Activated naive CD4-positive, alpha-beta T cell treated with anti-CD3 and anti-CD28 coated beads, Interleukin-2, amount 50 U/mL, for 72 hours (primary cell): ENCODE measurements at regions not wholly inside any gene's neighbourhood (a gene's known extent, or its start where the extent isn't known, plus 50 kb on each side); places are given as distances from the start of the nearest gene placed in this dataset.

ENCODE experiments used
- ATAC-seq, 2 donors: fragments of 150-1000 bp; cut with Tn5 transposase; 2 replicates each; pipeline ENCODE4 v1.10.0; 2021; ENCODE audit warnings: mild to moderate bottlenecking in 2 of 2, moderate library complexity in 2 of 2
- DNase-seq, 2 donors: peaks; one replicate each; pipeline ENCODE4 v3.0.0; 2021 to 2022; ENCODE audit warnings: low spot score in 2 of 2
- H3K27ac Mint-ChIP-seq, 2 donors: one replicate each; pipeline ENCODE4 v1.8.0; 2022; ENCODE audit warnings: mild to moderate bottlenecking in 2 of 2, mixed read lengths in 2 of 2
- H3K36me3 Mint-ChIP-seq, 2 donors: one replicate each; pipeline ENCODE4 v1.8.0; 2022; ENCODE audit warnings: mixed read lengths in 2 of 2
- H3K9me3 Mint-ChIP-seq, 2 donors: one replicate each; pipeline ENCODE4 v1.8.0; 2022; ENCODE audit warnings: mixed read lengths in 2 of 2

GRCh38 chr10:130728531-130729215 lies 582.8 kb downstream of the TCERG1L start:
- ATAC-seq = no peak

GRCh38 chr10:130729876-130730275 lies 581.6 kb downstream of the TCERG1L start:
- H3K9me3 Mint-ChIP-seq = no peaks in the 10 kb centered on the region
- no peak for ATAC-seq
- H3K36me3 Mint-ChIP-seq = no peaks in the 10 kb centered on the region

More at GRCh38 chr10:130728531-130729215, 582.8 kb downstream of the TCERG1L start:
- Mint-ChIP-seq H3K27ac (no peak overlapping the region), H3K36me3 (no peaks in the 10 kb centered on the region), H3K9me3 (no peaks in the 10 kb centered on the region)
- DNase-seq = no peak

GRCh38 chr10:130737186-130737585 lies 574.3 kb downstream of the TCERG1L start:
- H3K27ac Mint-ChIP-seq = no peak overlapping the region
- ATAC-seq (no peak), DNase-seq (no peak)
- H3K36me3 Mint-ChIP-seq = no peaks in the 10 kb centered on the region
- H3K9me3 Mint-ChIP-seq = peaks cover 0 to 7% of the 10 kb centered on the region in 2 donors

More at GRCh38 chr10:130729876-130730275, 581.6 kb downstream of the TCERG1L start:
- H3K27ac Mint-ChIP-seq = no peak overlapping the region
- no peak for DNase-seq

DNA sequence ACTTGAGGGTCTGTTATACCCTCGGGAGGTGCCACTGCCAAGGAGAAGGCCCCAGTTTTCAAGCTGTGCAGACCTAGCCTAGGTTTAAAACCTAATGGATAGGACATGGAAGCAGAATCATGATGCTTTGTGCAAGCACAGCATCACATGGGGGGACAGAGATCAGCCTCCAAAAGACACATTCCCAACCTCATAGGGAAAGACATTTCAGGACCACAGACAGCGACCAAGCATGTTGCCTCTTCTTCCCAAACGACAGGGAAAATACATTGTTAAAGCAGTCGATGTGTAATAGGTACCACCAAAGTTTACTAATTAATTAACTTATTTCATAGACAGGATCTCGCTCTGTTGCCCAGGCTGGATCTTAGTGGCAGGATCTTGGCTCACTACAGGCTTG lies 573.9 kb downstream of the TCERG1L start:
- ATAC-seq = no peak
- peaks cover 0 to 7% of the 10 kb centered on the region in 2 donors for H3K9me3 Mint-ChIP-seq
- DNase-seq = no peak
- no peaks in the 10 kb centered on the region for H3K36me3 Mint-ChIP-seq
- H3K27ac Mint-ChIP-seq = no peak overlapping the region

DNA sequence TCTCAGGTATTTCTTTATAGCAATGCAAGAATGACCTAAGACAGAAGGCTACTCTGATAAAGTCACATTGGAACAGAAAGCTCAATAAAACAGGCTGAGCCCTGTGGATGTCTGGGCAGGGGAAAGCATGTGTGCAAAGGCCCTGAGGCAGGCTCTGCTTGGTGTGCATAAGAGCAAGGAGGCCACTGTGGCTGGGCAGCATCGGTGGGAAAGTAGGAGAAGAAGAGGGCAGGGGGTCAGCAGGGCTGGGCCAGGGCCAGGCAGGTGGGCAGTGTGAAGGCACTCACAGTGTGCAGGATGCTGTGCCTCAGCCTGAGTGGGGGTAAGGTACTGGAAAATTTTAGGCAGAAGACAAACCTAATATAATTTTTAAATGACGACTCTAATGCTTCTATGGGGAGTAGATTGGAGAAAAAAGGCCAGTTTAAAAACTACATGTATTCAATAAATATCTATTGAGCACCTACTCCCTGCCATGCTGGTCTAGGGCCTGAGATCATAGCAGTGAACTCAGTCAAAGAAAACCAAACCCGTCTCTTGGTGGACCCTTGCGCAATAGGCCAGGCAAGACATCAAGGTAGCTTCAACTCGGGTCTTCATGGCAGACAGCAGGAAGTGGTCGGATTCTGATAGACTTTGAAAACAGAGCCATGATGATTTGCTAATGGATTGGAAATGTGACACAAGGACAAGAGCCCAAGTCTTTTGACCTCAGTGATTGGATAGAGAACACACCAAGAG lies 572.3 kb downstream of the TCERG1L start:
- no peak for ATAC-seq
- Mint-ChIP-seq H3K27ac (no peak overlapping the region), H3K36me3 (no peaks in the 10 kb centered on the region), H3K9me3 (peaks cover 0 to 7% of the 10 kb centered on the region in 2 donors)
- no peak for DNase-seq

- peaks cover 0 to 7% of the 10 kb centered on the region in 2 donors for H3K9me3 Mint-ChIP-seq
- H3K36me3 Mint-ChIP-seq = no peaks in the 10 kb centered on the region
- H3K27ac Mint-ChIP-seq = no peak overlapping the region
- ATAC-seq (no peak), DNase-seq (no peak)
Observed at GRCh38 chr10:130739757-130740145, 571.8 kb downstream of the TCERG1L start.

DNA sequence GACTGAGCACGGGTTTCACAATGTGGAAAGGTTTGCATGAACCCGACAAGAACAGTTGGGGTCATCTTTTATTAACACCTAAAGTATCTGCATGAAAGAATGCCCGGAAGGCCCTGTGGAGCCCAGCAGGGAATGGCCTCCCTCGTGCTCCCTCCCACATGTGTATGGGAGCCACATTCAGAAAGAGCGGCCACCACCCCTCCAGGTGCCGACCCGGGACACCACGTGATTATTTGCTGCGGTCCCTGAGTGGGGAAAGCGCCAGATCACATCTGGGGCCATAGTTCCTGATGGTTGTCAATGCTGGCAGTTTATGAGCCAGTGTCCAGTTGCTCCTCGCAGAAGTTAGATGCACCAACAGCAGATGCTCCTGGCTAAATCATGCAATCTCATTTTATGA lies 571.4 kb downstream of the TCERG1L start:
- H3K27ac Mint-ChIP-seq = no peak overlapping the region
- H3K9me3 Mint-ChIP-seq = peaks cover 0 to 7% of the 10 kb centered on the region in 2 donors
- ATAC-seq (no peak), DNase-seq (no peak)
- no peaks in the 10 kb centered on the region for H3K36me3 Mint-ChIP-seq

GRCh38 chr10:130740915-130741750 lies 570.4 kb downstream of the TCERG1L start:
- Mint-ChIP-seq H3K27ac (no peak overlapping the region), H3K36me3 (no peaks in the 10 kb centered on the region), H3K9me3 (peaks cover 0 to 7% of the 10 kb centered on the region in 2 donors)
- DNase-seq (no peak), ATAC-seq (no peak)

GRCh38 chr10:130741901-130742855 lies 569.3 kb downstream of the TCERG1L start:
- DNase-seq (no peak), ATAC-seq (no peak)
- H3K36me3 Mint-ChIP-seq = no peaks in the 10 kb centered on the region
- no peak overlapping the region for H3K27ac Mint-ChIP-seq
- peaks cover 0 to 7% of the 10 kb centered on the region in 2 donors for H3K9me3 Mint-ChIP-seq

DNA sequence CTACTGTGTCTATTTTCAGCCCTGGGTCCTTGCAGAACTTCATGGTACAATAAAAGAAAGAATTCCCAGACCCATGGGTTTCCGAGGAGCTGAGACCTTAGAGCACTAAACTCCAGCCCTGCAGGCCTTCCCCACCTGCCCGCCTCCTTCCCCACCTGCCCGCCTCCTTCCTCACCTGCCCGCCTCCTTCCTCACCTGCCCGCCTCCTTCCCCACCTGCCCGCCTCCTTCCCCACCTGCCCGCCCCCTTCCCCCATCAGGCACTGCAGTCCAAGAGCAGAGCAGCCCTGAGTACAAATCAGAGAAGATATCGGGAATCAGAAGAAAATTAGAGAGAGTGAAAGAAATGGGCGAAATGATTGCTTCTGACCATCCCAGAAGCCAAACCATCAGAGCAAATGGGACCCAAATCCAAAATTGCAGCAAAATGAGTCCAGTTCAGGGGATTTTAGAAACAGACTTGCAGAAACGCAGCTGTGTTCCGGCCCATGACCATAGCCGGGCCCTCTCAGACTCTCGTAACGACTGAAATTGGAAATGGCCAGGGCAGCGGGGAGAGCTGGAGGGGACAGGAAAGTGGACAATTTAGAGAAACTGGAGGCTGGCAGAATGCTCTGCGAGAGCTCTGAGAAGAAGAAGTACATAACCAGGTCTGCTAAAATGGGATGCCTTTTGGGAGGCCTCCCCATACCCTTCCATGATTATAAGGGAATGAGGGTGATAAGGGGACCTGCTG lies 568.4 kb downstream of the TCERG1L start:
- Mint-ChIP-seq H3K36me3 (no peaks in the 10 kb centered on the region), H3K9me3 (peaks cover 0 to under 1% of the 10 kb centered on the region in 2 donors)
- ATAC-seq = no peak

DNA sequence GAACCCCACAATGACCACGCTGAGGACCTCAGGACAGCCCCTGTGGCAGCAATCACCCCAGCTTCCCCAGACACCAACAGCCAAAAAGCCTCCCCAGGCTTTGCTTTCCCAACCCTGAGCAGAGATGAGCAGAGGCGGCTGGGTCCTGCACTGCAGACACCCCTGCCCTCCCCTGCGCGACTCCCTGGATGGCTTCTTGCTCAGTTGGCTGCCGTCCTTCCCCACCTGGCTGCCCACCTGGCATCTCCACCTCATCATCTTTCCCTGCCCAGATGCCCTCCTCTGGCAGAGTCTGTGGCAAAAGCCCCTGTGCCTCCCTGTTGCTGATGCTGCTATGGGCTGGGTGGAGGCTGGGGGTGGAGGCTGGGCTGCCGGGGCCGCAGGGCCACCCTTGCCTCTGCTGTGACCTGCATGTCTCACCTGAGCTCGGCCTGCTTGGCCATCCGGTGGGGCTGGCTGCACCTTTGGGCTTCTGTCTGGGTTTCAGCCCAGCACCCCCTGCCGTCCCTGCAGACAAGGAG lies 567.7 kb downstream of the TCERG1L start:
- Mint-ChIP-seq H3K27ac (no peak overlapping the region), H3K36me3 (no peaks in the 10 kb centered on the region), H3K9me3 (no peaks in the 10 kb centered on the region)
- ATAC-seq (no peak), DNase-seq (no peak)

More for the DNA sequence above, 568.4 kb downstream of the TCERG1L start:
- DNase-seq = no peak
- no peak overlapping the region for H3K27ac Mint-ChIP-seq

GRCh38 chr10:130744631-130745030 lies 566.9 kb downstream of the TCERG1L start:
- ATAC-seq = no peak
- H3K36me3 Mint-ChIP-seq = no peaks in the 10 kb centered on the region
- H3K9me3 Mint-ChIP-seq = no peaks in the 10 kb centered on the region
- DNase-seq = no peak
- H3K27ac Mint-ChIP-seq = no peak overlapping the region

DNA sequence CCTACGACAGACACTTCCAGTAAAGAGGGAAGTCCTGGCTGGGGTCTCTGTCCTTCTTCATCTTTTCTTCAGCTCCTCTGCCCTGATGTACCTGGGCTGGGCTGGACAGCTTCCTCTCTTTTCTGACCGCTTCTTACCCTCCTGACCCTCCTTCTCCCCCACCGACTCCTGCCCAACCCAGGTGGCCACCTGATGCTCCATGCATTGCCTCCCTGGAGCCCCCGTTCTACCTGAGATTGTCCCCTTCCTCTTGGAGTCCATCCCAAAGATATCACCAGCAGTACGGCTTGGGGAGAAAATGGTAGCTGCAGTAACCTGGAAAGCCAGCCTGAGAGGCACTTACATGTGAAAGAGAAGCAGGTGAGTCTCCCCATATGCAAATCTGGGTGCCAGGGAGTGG lies 566.3 kb downstream of the TCERG1L start:
- ATAC-seq (no peak), DNase-seq (no peak)
- Mint-ChIP-seq H3K36me3 (no peaks in the 10 kb centered on the region), H3K27ac (no peak overlapping the region), H3K9me3 (no peaks in the 10 kb centered on the region)

- ATAC-seq = no peak
- no peaks in the 10 kb centered on the region for H3K36me3 Mint-ChIP-seq
- DNase-seq = no peak
- no peak overlapping the region for H3K27ac Mint-ChIP-seq
- H3K9me3 Mint-ChIP-seq = no peaks in the 10 kb centered on the region
Observed at GRCh38 chr10:130745821-130746220, 565.7 kb downstream of the TCERG1L start.

- Mint-ChIP-seq H3K36me3 (no peaks in the 10 kb centered on the region), H3K27ac (no peak overlapping the region), H3K9me3 (no peaks in the 10 kb centered on the region)
- DNase-seq (no peak), ATAC-seq (no peak)
Observed at GRCh38 chr10:130746311-130746710, 565.2 kb downstream of the TCERG1L start.
